ENCODE measurements at regions not wholly inside any gene's neighbourhood (a gene's known extent, or its start where the extent isn't known, plus 50 kb on each side); places are given as distances from the start of the nearest gene placed in this dataset.

GRCh38 chr9:107707915-107708441 is 218.4 kb upstream of the KLF4 start:
- no peak for DNase-seq

GRCh38 chr9:107707428-107707837 is 217.9 kb upstream of the KLF4 start:
- DNase-seq, result no peak

GRCh38 chr9:107706701-107707427 is 217.3 kb upstream of the KLF4 start:
- no peak for DNase-seq

- DNase-seq, result no peak
Observed at GRCh38 chr9:107705521-107705920, 216.0 kb upstream of the KLF4 start.

- DNase-seq, result no peak
Observed at GRCh38 chr9:107704774-107705173, 215.2 kb upstream of the KLF4 start.

GRCh38 chr9:107703651-107704050 is 214.1 kb upstream of the KLF4 start:
- DNase-seq, result no peak

- DNase-seq, result no peak
Observed at GRCh38 chr9:107700847-107701246, 211.3 kb upstream of the KLF4 start.

- DNase-seq, result no peak
Observed at GRCh38 chr9:107699231-107699630, 209.7 kb upstream of the KLF4 start.

GRCh38 chr9:107698779-107699178 is 209.2 kb upstream of the KLF4 start:
- no peak for DNase-seq

- DNase-seq, result no peak
Observed at GRCh38 chr9:107696302-107696701, 206.7 kb upstream of the KLF4 start.

GRCh38 chr9:107694390-107694789 is 204.8 kb upstream of the KLF4 start:
- DNase-seq, result no peak

- no peak for DNase-seq
Observed at GRCh38 chr9:107693625-107694326, 204.2 kb upstream of the KLF4 start.

GRCh38 chr9:107691664-107692063 is 202.1 kb upstream of the KLF4 start:
- no peak for DNase-seq

GRCh38 chr9:107690021-107690420 is 200.5 kb upstream of the KLF4 start:
- no peak for DNase-seq

GRCh38 chr9:107688728-107689127 is 199.2 kb upstream of the KLF4 start:
- no peak for DNase-seq

- no peak for DNase-seq
Observed at GRCh38 chr9:107685901-107686300, 196.3 kb upstream of the KLF4 start.

GRCh38 chr9:107685376-107685775 is 195.8 kb upstream of the KLF4 start:
- no peak for DNase-seq

- no peak for DNase-seq
Observed at GRCh38 chr9:107684224-107684623, 194.7 kb upstream of the KLF4 start.

GRCh38 chr9:107683566-107683965 is 194.0 kb upstream of the KLF4 start:
- no peak for DNase-seq

- no peak for DNase-seq
Observed at GRCh38 chr9:107681988-107682387, 192.4 kb upstream of the KLF4 start.

- no peak for DNase-seq
Observed at GRCh38 chr9:107675351-107676259, 186.0 kb upstream of the KLF4 start.

GRCh38 chr9:107674721-107675277 is 185.2 kb upstream of the KLF4 start:
- no peak for DNase-seq
